ENCODE measurements at regions not wholly inside any gene's neighbourhood (a gene's known extent, or its start where the extent isn't known, plus 50 kb on each side); places are given as distances from the start of the nearest gene placed in this dataset.
A peak's percentile ranks its signal among the peaks of the same experiment; 100 is the strongest.

- no peaks in the 10 kb centered on the region for H3K36me3 ChIP-seq
- H3K4me1 ChIP-seq, result peaks cover 29% of the 10 kb centered on the region
- no peaks in the 10 kb centered on the region for H3K27me3 ChIP-seq
- TF ChIP-seq Cebpa-rat (IDR thresholded peaks at IDR 0.05), result no peak
- no peaks in the 10 kb centered on the region for H3K9me3 ChIP-seq
- no peak overlapping the region for H3K4me3 ChIP-seq
- peak overlapping the region; percentile 38 for H3K4me2 ChIP-seq
- no peak overlapping the region for H3K9ac ChIP-seq
- H3K27ac ChIP-seq, result no peak overlapping the region
- H4K20me1 ChIP-seq, result no peaks in the 10 kb centered on the region
Measured at GRCh38 chr1:162944974-162945674, 84.1 kb upstream of the CCDC190 start.

GRCh38 chr1:162943622-162944021 lies 82.6 kb upstream of the CCDC190 start:
- Histone ChIP-seq H3K4me3 (no peak overlapping the region), H3K27ac (no peak overlapping the region)

GRCh38 chr1:162942916-162943559 lies 82.1 kb upstream of the CCDC190 start:
- Histone ChIP-seq H3K4me1 (peaks cover 29% of the 10 kb centered on the region), H3K4me3 (no peak overlapping the region), H3K9me3 (no peaks in the 10 kb centered on the region), H3K9ac (no peak overlapping the region), H3K36me3 (no peaks in the 10 kb centered on the region), H4K20me1 (no peaks in the 10 kb centered on the region), H3K27me3 (no peaks in the 10 kb centered on the region), H3K4me2 (peak overlapping the region; percentile 25), H3K27ac (no peak overlapping the region)
- TF ChIP-seq Cebpa-rat (IDR thresholded peaks at IDR 0.05), result no peak

More at GRCh38 chr1:162943622-162944021, 82.6 kb upstream of the CCDC190 start:
- Histone ChIP-seq H3K4me1 (peaks cover 29% of the 10 kb centered on the region), H3K9ac (no peak overlapping the region), H3K9me3 (no peaks in the 10 kb centered on the region), H4K20me1 (no peaks in the 10 kb centered on the region), H3K4me2 (peak overlapping the region; percentile 25; the same call in 1 of the 2 replicates), H3K27me3 (no peaks in the 10 kb centered on the region), H3K36me3 (no peaks in the 10 kb centered on the region)
- no peak for TF ChIP-seq Cebpa-rat (IDR thresholded peaks at IDR 0.05)

- Histone ChIP-seq H3K36me3 (no peaks in the 10 kb centered on the region), H3K9ac (no peak overlapping the region), H3K27me3 (no peaks in the 10 kb centered on the region), H3K4me3 (no peak overlapping the region), H4K20me1 (no peaks in the 10 kb centered on the region), H3K9me3 (no peaks in the 10 kb centered on the region), H3K27ac (no peak overlapping the region), H3K4me2 (no peak overlapping the region), H3K4me1 (peaks cover 29% of the 10 kb centered on the region)
- TF ChIP-seq Cebpa-rat (IDR thresholded peaks at IDR 0.05), result no peak
Measured at GRCh38 chr1:162941024-162941423, 80.0 kb upstream of the CCDC190 start.

- Histone ChIP-seq H3K4me2 (no peak overlapping the region), H4K20me1 (no peaks in the 10 kb centered on the region), H3K27ac (no peak overlapping the region), H3K36me3 (no peaks in the 10 kb centered on the region), H3K4me3 (no peak overlapping the region), H3K4me1 (peaks cover 18% of the 10 kb centered on the region), H3K27me3 (no peaks in the 10 kb centered on the region), H3K9ac (no peak overlapping the region), H3K9me3 (no peaks in the 10 kb centered on the region)
- no peak for TF ChIP-seq Cebpa-rat (IDR thresholded peaks at IDR 0.05)
Measured at GRCh38 chr1:162939035-162939434, 78.1 kb upstream of the CCDC190 start.

GRCh38 chr1:162937716-162938395 lies 76.9 kb upstream of the CCDC190 start:
- TF ChIP-seq Cebpa-rat (IDR thresholded peaks at IDR 0.05), result no peak
- Histone ChIP-seq H3K36me3 (no peaks in the 10 kb centered on the region), H3K4me2 (no peak overlapping the region), H3K4me3 (no peak overlapping the region), H3K4me1 (peaks cover 8% of the 10 kb centered on the region), H4K20me1 (no peaks in the 10 kb centered on the region), H3K27ac (no peak overlapping the region), H3K9ac (no peak overlapping the region), H3K27me3 (no peaks in the 10 kb centered on the region), H3K9me3 (no peaks in the 10 kb centered on the region)

- no peaks in the 10 kb centered on the region for H3K36me3 ChIP-seq
Measured at GRCh38 chr1:162930976-162931560, 70.1 kb upstream of the CCDC190 start.

GRCh38 chr1:162930532-162930931 lies 69.6 kb upstream of the CCDC190 start:
- Histone ChIP-seq H3K27me3 (no peaks in the 10 kb centered on the region), H3K4me2 (no peak overlapping the region), H3K4me3 (no peak overlapping the region), H3K27ac (no peak overlapping the region), H3K9me3 (no peaks in the 10 kb centered on the region), H3K36me3 (no peaks in the 10 kb centered on the region), H4K20me1 (no peaks in the 10 kb centered on the region), H3K9ac (no peak overlapping the region), H3K4me1 (peaks cover 9% of the 10 kb centered on the region)
- TF ChIP-seq Cebpa-rat (IDR thresholded peaks at IDR 0.05), result no peak

More at GRCh38 chr1:162930976-162931560, 70.1 kb upstream of the CCDC190 start:
- Histone ChIP-seq H3K4me3 (no peak overlapping the region), H4K20me1 (no peaks in the 10 kb centered on the region), H3K27me3 (no peaks in the 10 kb centered on the region), H3K4me2 (no peak overlapping the region), H3K4me1 (peaks cover 9% of the 10 kb centered on the region), H3K9ac (no peak overlapping the region), H3K9me3 (no peaks in the 10 kb centered on the region), H3K27ac (no peak overlapping the region)
- no peak for TF ChIP-seq Cebpa-rat (IDR thresholded peaks at IDR 0.05)

- no peak overlapping the region for H3K27ac ChIP-seq
- H3K27me3 ChIP-seq, result no peaks in the 10 kb centered on the region
- no peak overlapping the region for H3K4me3 ChIP-seq
- no peaks in the 10 kb centered on the region for H4K20me1 ChIP-seq
- H3K36me3 ChIP-seq, result no peaks in the 10 kb centered on the region
- no peak overlapping the region for H3K9ac ChIP-seq
- no peak for TF ChIP-seq Cebpa-rat (IDR thresholded peaks at IDR 0.05)
- no peaks in the 10 kb centered on the region for H3K9me3 ChIP-seq
- no peak overlapping the region for H3K4me2 ChIP-seq
- peaks cover 9% of the 10 kb centered on the region for H3K4me1 ChIP-seq
Measured at GRCh38 chr1:162929177-162929576, 68.2 kb upstream of the CCDC190 start.

- H3K9ac ChIP-seq, result no peak overlapping the region
- peak overlapping the region; percentile 36; the same call in 1 of the 2 replicates for H3K4me2 ChIP-seq
- H3K9me3 ChIP-seq, result no peaks in the 10 kb centered on the region
- H3K4me3 ChIP-seq, result no peak overlapping the region
- no peaks in the 10 kb centered on the region for H3K36me3 ChIP-seq
- TF ChIP-seq Cebpa-rat (IDR thresholded peaks at IDR 0.05), result no peak
- H3K4me1 ChIP-seq, result peaks cover 11% of the 10 kb centered on the region
- no peaks in the 10 kb centered on the region for H3K27me3 ChIP-seq
- no peak overlapping the region for H3K27ac ChIP-seq
- no peaks in the 10 kb centered on the region for H4K20me1 ChIP-seq
Measured at GRCh38 chr1:162928141-162928540, 67.2 kb upstream of the CCDC190 start.

Data from BLaER1 (cell line).